A673 (cell line): ENCODE measurements at regions not wholly inside any gene's neighbourhood (a gene's known extent, or its start where the extent isn't known, plus 50 kb on each side); places are given as distances from the start of the nearest gene placed in this dataset.

ENCODE experiments used
- EZH2 ChIP-seq: fragments of 200-600 bp; sonication (generic); IDR thresholded peaks from 2 replicates; pipeline ENCODE4 v1.6.1; 2017; ENCODE audit warnings: borderline replicate concordance, low read depth, mild to moderate bottlenecking, mixed read lengths, antibody characterized with exemption, low read length; ENCODE audit not compliant: poor library complexity, severe bottlenecking
- TF ChIP-seq, protein P1 (sequence below): fragments of 300-800, 200-600 bp; sonication (generic); conservative IDR thresholded peaks from 2 replicates; pipeline ENCODE4 v1.5.1; 2017; ENCODE audit warnings: low read depth, mild to moderate bottlenecking, antibody characterized with exemption, low read length, moderate library complexity, mixed read lengths

GRCh38 chr3:80643421-80643820, 875.6 kb upstream of the ROBO1 start:
- TF ChIP-seq, protein P1, sequence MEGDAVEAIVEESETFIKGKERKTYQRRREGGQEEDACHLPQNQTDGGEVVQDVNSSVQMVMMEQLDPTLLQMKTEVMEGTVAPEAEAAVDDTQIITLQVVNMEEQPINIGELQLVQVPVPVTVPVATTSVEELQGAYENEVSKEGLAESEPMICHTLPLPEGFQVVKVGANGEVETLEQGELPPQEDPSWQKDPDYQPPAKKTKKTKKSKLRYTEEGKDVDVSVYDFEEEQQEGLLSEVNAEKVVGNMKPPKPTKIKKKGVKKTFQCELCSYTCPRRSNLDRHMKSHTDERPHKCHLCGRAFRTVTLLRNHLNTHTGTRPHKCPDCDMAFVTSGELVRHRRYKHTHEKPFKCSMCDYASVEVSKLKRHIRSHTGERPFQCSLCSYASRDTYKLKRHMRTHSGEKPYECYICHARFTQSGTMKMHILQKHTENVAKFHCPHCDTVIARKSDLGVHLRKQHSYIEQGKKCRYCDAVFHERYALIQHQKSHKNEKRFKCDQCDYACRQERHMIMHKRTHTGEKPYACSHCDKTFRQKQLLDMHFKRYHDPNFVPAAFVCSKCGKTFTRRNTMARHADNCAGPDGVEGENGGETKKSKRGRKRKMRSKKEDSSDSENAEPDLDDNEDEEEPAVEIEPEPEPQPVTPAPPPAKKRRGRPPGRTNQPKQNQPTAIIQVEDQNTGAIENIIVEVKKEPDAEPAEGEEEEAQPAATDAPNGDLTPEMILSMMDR: no peak
- no peak for TF ChIP-seq EZH2
